Stimulated activated CD8-positive, alpha-beta memory T cell treated with anti-CD3 and anti-CD28 coated beads, Interleukin-2, amount 100 ng/mL, for 48 hours (primary cell): ENCODE measurements at regions not wholly inside any gene's neighbourhood (a gene's known extent, or its start where the extent isn't known, plus 50 kb on each side); places are given as distances from the start of the nearest gene placed in this dataset.
A peak's percentile ranks its signal among the peaks of the same experiment; 100 is the strongest.

Source experiments
- DNase-seq, 2 donors: peaks; one replicate each; pipeline ENCODE4 v3.0.0-alpha.2; 2020; ENCODE audit warnings: low read depth in 2 of 2

GRCh38 chr11:123378096-123378495 lies 52.0 kb upstream of the GRAMD1B start:
- no peak for DNase-seq

GRCh38 chr11:123377355-123377754 lies 52.7 kb upstream of the GRAMD1B start:
- DNase-seq = no peak

DNA sequence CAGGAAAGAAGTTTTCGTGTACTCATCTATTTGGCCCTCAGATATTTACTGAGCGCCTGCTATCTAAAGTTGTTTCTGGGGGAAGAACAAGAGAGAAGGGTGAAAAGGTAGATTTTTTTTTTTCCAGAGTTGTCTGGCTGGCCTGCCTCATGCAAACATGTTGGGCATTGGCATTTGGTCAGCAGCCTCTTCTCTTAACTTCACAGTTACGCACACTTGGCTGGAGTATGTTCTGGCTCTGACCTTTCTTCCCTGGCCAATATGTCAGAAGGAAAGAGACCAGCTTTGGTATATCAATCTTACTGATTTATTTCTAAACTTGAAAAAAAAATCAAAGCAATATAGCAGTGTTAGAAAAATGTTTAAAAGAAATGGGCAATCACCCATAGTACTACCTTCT lies 54.2 kb upstream of the GRAMD1B start:
- DNase-seq = no peak

- no peak for DNase-seq
Observed at GRCh38 chr11:123374622-123374968, 55.5 kb upstream of the GRAMD1B start.

DNA sequence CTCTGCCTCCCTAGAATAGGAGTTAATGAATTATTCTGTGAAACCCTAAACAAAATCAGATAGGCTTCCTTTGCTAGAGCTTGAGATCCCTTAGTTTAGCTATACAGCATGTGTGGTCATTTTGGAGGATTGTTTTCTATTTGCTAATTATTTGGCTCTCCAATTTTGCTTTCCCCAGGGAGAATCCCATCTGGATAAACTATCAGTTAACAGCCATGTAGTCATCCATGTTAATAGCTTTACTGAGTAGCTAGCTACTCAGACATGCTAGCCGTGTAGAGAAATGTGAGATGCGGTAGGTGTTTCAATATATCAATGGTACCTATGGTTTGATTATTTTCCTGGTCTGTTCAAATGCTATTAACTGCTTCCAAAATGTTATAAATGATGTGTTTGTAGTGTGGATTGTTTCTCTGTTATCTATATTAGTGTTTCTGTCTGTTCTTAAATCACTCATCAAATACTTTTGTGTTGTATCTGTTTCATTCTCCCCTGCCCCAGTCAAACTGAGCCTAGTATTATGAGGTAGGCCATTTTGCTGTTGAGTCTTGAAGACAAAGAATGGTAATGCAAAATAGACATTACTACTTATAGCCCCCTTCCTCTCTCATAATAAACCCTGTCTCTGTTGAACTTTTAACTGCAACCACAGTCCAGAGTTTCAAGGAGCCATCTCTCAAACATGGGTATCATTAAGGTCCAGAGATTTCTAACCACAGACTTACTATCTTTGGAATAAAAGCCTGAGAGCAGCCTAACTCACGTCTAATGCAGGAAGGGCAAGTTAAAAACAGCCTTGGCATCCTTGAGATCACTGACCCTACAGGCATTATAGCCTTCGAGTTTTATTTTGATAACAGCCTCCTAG lies 56.1 kb upstream of the GRAMD1B start:
- DNase-seq = no peak

DNA sequence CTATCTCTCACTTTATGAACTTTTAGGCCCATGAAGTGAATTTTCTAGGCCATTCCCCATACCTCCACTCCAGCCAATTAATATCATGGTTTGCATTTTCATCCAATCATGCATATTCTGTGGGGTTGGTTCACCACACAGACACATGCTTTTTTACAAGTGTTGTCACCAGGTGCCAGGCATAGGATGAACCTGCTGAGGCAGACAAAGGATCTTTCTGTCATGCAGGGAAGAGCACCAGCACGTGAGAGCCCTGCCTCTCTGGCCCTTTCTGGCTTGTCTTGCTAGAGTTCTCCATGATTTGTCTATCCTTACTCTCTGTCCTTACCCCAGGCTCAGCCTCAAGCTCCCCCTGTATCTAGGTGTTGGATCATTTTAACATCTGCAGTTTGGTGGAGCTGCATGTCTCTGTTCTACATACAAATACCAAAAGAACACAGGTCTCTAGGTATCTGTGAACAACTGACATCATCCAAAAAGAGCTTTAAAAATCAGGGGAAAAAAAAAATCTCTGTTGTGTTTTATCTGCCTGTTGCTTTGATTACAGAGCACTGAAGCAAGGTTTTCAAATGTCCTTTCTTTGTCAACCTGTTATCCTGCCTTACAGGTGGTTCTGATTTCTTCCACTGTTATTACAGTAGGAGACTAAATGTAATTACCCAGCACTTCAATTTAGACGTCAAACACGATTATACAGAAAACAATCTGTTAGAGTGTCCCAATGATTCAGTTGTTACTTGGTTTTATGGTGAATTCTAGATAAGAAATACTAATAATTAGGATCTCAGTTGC lies 58.4 kb upstream of the GRAMD1B start:
- no peak for DNase-seq

GRCh38 chr11:123366924-123367323 lies 63.1 kb upstream of the GRAMD1B start:
- DNase-seq = no peak

GRCh38 chr11:123365955-123366354 lies 64.1 kb upstream of the GRAMD1B start:
- DNase-seq = no peak

- no peak for DNase-seq
Observed at GRCh38 chr11:123364080-123364479, 66.0 kb upstream of the GRAMD1B start.

DNA sequence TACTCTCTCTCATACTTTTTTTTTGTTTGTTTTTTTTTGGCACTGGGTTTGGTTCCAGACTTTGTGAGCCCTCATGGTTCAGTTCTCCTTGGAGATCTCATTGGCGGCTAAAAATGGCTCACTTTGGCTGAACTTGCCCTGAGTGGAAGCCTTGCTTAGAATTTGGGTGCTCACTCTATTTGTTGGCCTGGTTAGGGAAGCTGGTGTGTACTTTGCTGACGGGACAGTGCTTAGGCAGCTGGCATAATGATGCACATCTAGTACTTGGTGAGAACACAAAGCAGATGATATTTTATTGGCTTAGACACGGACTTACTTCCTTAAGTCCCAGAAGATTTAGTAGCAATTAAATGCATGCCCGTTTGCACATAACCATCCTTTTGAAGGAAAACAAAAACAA lies 66.5 kb upstream of the GRAMD1B start:
- no peak for DNase-seq

GRCh38 chr11:123362941-123363340 lies 67.1 kb upstream of the GRAMD1B start:
- DNase-seq = no peak

GRCh38 chr11:123362186-123362585 lies 67.9 kb upstream of the GRAMD1B start:
- no peak for DNase-seq

- no peak for DNase-seq
Observed at GRCh38 chr11:123361110-123361509, 69.0 kb upstream of the GRAMD1B start.

DNA sequence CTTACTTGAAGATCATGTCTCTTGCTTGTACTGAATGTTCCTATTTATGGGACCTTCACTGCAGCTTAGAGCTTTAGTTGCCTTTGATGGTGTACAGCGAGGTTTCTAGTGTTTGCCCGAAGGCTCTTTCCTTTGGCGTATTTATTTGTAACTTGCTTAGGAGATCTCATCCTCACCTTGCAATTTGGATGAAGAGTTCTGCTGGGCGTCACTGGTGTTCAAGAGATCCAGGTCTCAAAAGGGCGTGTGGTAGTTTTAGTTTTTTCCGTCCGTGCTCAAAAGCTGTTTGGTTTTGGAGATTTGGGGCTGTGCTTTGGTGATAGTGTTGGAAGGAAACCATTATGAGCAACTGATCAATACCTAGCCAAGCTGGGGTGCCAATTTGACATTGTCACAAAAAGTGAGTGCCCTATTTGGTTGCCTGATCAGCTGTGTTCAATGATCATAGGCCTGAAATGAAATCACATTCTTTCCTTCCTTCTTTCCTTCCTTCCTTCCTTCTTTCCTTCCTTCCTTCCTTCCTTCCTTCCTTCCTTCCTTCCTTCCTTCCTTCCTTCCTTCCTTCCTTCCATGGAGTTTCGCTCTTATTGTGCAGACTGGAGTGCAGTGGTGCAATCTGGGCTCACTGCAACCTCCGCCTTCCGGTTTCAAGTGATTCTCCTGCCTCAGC lies 69.7 kb upstream of the GRAMD1B start:
- DNase-seq = no peak

GRCh38 chr11:123357990-123358827 lies 71.9 kb upstream of the GRAMD1B start:
- peak; percentile 31 to 39 for DNase-seq

GRCh38 chr11:123357353-123357989 lies 72.6 kb upstream of the GRAMD1B start:
- peak in 1 of 2 donors; percentile 5 for DNase-seq

- DNase-seq = peak; percentile 5 to 37
Observed at GRCh38 chr11:123356539-123356938, 73.5 kb upstream of the GRAMD1B start.

GRCh38 chr11:123354371-123354975 lies 75.6 kb upstream of the GRAMD1B start:
- no peak for DNase-seq

DNA sequence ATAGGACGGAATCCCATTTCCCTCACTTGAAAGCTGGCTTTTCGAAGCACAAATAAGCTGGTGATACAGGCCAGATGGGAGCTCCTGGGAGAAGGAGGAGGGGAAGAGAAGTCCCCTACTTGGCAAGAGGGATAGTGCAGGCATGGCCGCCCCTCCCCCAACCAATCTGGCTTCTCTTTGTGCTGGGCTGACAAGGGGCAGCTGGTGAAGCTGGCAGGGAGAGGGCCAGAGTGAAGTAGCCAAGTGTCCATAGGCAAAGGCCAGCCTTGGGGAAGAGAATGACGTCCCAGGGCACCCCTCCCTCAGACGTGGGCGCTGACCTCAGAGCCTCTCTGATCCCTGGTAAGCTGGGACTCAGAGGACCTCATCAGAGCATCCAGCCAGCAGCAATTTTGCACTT lies 78.7 kb upstream of the GRAMD1B start:
- DNase-seq = no peak

DNA sequence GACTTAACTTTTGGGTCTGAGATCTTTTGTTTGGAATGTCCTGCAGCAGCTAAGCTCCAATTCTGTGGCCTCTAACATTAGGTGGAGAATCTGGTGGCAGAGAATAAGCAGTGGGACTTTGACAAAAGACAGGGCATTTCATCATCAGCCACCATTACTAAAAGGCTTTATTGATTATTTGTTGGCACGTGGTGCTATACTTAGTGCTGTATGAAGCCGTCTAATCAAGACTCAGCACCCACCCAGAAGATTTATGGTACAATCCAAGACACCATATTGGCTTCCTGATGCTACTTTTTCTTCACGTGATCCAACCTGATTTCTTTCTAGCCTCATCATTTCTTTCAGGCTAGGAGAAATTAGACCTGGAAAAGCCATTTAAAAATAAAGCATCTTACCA lies 80.7 kb upstream of the GRAMD1B start:
- no peak for DNase-seq
